ENCODE measurements at regions not wholly inside any gene's neighbourhood (a gene's known extent, or its start where the extent isn't known, plus 50 kb on each side); places are given as distances from the start of the nearest gene placed in this dataset.

GRCh38 chr3:18077128-18077840 is 334.9 kb upstream of the TBC1D5 start:
- DNase-seq (ENCODE audit: insufficient read length, low spot score) (no peak), FAIRE-seq (no peak)
- no peak for TF ChIP-seq CTCF (IDR thresholded peaks at IDR 0.05; ENCODE audit: insufficient read depth, missing control alignments)

GRCh38 chr3:18076301-18076700 is 333.9 kb upstream of the TBC1D5 start:
- FAIRE-seq (no peak), DNase-seq (ENCODE audit: insufficient read length, low spot score) (no peak)
- no peak for TF ChIP-seq CTCF (IDR thresholded peaks at IDR 0.05; ENCODE audit: insufficient read depth, missing control alignments)

- TF ChIP-seq CTCF (IDR thresholded peaks at IDR 0.05; ENCODE audit: insufficient read depth, missing control alignments), result no peak
- DNase-seq (ENCODE audit: insufficient read length, low spot score) (no peak), FAIRE-seq (no peak)
Measured at GRCh38 chr3:18075799-18076198, 333.4 kb upstream of the TBC1D5 start.

- no peak for TF ChIP-seq CTCF (IDR thresholded peaks at IDR 0.05; ENCODE audit: insufficient read depth, missing control alignments)
- FAIRE-seq (no peak), DNase-seq (ENCODE audit: insufficient read length, low spot score) (no peak)
Measured at GRCh38 chr3:18071833-18072232, 329.4 kb upstream of the TBC1D5 start.

GRCh38 chr3:18070944-18071343 is 328.5 kb upstream of the TBC1D5 start:
- DNase-seq (ENCODE audit: insufficient read length, low spot score), result no peak
- no peak for TF ChIP-seq CTCF (IDR thresholded peaks at IDR 0.05; ENCODE audit: insufficient read depth, missing control alignments)
- no peak for FAIRE-seq

- no peak for TF ChIP-seq CTCF (IDR thresholded peaks at IDR 0.05; ENCODE audit: insufficient read depth, missing control alignments)
- FAIRE-seq, result no peak
- no peak for DNase-seq (ENCODE audit: insufficient read length, low spot score)
Measured at GRCh38 chr3:18070231-18070630, 327.8 kb upstream of the TBC1D5 start.

GRCh38 chr3:18069568-18069967 is 327.1 kb upstream of the TBC1D5 start:
- no peak for DNase-seq (ENCODE audit: insufficient read length, low spot score)
- FAIRE-seq, result no peak
- no peak for TF ChIP-seq CTCF (IDR thresholded peaks at IDR 0.05; ENCODE audit: insufficient read depth, missing control alignments)

Measured in D721Med (cell line).